Suprapubic skin (tissue), 4 donors: ENCODE measurements at regions not wholly inside any gene's neighbourhood (a gene's known extent, or its start where the extent isn't known, plus 50 kb on each side); places are given as distances from the start of the nearest gene placed in this dataset.

Source experiments
- CTCF ChIP-seq, 2 donors: fragments of 200-600 bp in 1 of 2; fragments of 450-650 bp in 1 of 2; sonication (generic) in 1 of 2; IDR thresholded peaks; one replicate each; pipeline ENCODE4 v1.5.1; 2016 to 2019; ENCODE audit warnings: antibody characterized with exemption in 2 of 2, mild to moderate bottlenecking in 1 of 2, moderate library complexity in 1 of 2
- EP300 ChIP-seq: sonication (generic); formaldehyde crosslinking; IDR thresholded peaks from one replicate; pipeline ENCODE4 v1.6.1; 2017; ENCODE audit warnings: antibody characterized with exemption
- POLR2A ChIP-seq, 2 donors: fragments of 450-650 bp; IDR thresholded peaks; one replicate each; pipeline ENCODE4 v1.6.1; 2017; ENCODE audit warnings: antibody characterized with exemption in 2 of 2, mild to moderate bottlenecking in 2 of 2, moderate library complexity in 2 of 2
- POLR2AphosphoS5 ChIP-seq, 3 donors: sonication (generic); formaldehyde crosslinking; IDR thresholded peaks; one replicate each; pipeline ENCODE4 v1.6.1; 2017; ENCODE audit warnings: antibody characterized with exemption in 3 of 3

DNA sequence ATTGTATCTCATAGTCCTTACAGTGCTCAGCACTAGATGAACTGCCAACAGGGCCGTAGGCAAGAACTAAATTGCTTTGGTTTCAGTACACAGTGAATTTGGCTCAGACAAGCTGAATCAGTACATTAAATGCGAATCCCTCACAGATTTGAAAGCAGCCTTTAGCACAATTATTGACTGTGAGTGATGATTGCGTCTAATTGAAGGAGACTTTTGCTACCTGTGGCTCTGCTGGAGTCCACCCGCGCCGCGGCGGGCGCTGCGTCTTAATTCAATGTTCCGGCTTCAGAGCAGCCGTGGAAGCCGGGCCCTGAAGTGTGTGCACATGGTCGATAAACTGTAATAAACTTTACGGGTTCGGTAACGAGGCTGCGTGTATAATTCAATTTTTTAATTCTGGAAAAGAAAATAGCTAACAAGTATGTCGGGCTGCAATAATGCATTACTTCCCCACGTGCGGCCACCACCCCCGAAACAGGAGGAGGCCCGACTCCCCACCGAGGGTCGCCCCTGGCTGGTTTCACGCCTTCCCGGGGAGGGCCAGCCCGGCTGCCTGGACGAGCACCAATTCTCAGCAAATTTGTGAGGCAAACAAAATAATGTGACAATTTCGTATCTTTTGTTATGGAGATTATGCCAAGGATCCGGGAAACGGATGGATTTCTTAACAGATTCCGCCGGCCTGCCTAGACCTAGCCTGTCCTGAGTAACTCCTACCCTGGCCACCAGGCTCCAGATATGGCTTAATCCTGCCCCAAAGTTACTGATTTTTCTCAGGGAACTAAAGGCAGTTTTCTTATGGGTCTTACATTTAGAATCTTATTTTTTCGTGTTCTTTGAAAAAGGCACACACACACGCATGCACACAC is 269.4 kb upstream of the IRX1 start:
- TF ChIP-seq CTCF (IDR thresholded peaks at IDR 0.05) (no peak), EP300 (no peak), POLR2AphosphoS5 (IDR thresholded peaks at IDR 0.05) (no peak), POLR2A (IDR thresholded peaks at IDR 0.05) (no peak)
